Naive thymus-derived CD8-positive, alpha-beta T cell (primary cell): ENCODE measurements at regions not wholly inside any gene's neighbourhood (a gene's known extent, or its start where the extent isn't known, plus 50 kb on each side); places are given as distances from the start of the nearest gene placed in this dataset.

Source experiments
- ATAC-seq, 2 donors: fragments of 150-1000 bp; cut with Tn5 transposase in 1 of 2; sonication (Bioruptor Pico), chemical (Tn5 transposase) in 1 of 2; 1 replicate in 1 of 2; 2 replicates in 1 of 2; pipeline ENCODE4 v1.10.0; 2021; ENCODE audit warnings: mild to moderate bottlenecking in 2 of 2, moderate library complexity in 2 of 2
- POLR2A ChIA-PET: fragments of 350-600 bp; sonication (Branson Sonifier 250); formaldehyde crosslinking; loops from one replicate; lab custom pipeline; 2021; ENCODE audit warnings: antibody characterized with exemption; lab: Charles Lee
- DNase-seq, 10 donors: peaks; one replicate each; pipeline versions ENCODE4 v3.0.0 to v3.0.0-alpha.2; 2020 to 2022
- H3K27ac Mint-ChIP-seq, 10 donors: one replicate each; pipeline ENCODE4 v1.8.0; 2020 to 2022; ENCODE audit warnings: mild to moderate bottlenecking in 10 of 10, mixed read lengths in 10 of 10, moderate library complexity in 4 of 10, inconsistent platforms in 1 of 10
- H3K27me3 Mint-ChIP-seq, 5 donors: one replicate each; pipeline ENCODE4 v1.8.0; 2021 to 2022; ENCODE audit warnings: mixed read lengths in 5 of 5
- H3K36me3 Mint-ChIP-seq, 3 donors: one replicate each; pipeline ENCODE4 v1.8.0; 2020 to 2022; ENCODE audit warnings: mixed read lengths in 3 of 3, mild to moderate bottlenecking in 2 of 3, inconsistent platforms in 1 of 3
- H3K4me1 Mint-ChIP-seq, 4 donors: one replicate each; pipeline ENCODE4 v1.8.0; 2021 to 2022; ENCODE audit warnings: mixed read lengths in 4 of 4
- H3K4me3 Mint-ChIP-seq, 10 donors: one replicate each; pipeline ENCODE4 v1.8.0; 2020 to 2022; ENCODE audit warnings: mild to moderate bottlenecking in 10 of 10, mixed read lengths in 10 of 10, moderate library complexity in 6 of 10, inconsistent platforms in 1 of 10
- H3K9me3 Mint-ChIP-seq, 9 donors: one replicate each; pipeline ENCODE4 v1.8.0; 2020 to 2022; ENCODE audit warnings: mixed read lengths in 9 of 9, mild to moderate bottlenecking in 3 of 9, inconsistent platforms in 1 of 9, moderate library complexity in 1 of 9

DNA sequence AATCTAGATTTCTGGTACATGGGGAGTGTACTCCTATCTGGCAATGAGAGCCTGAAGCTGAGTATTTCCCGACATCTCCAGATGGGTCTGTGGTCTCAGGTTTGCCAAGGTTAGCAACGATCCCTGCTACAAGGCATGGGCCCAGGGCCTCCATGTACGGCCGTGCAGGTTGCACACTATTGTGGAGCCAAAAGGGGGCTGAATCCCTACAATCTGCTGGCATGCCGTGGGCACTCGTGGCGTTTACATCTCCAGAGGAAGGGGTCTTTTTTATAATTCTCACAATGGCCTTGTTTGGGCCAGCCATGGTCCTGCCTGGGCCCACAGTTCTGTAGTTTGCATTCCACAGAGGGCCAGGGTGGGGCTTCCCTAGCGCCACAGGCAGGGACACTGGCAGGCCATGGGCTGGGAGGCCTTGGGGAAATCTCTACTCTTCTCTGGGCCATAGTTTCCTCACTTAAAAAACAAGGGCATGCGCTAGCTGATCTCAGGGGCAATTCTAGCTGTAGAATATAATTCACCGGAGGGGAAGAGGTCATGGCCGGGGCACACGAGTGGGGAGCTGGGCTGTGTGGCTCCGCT lies 68.9 kb upstream of the TLE3 start:
- no peak for DNase-seq
- Mint-ChIP-seq H3K27ac (no peak overlapping the region), H3K9me3 (no peaks in the 10 kb centered on the region), H3K4me3 (no peak overlapping the region), H3K27me3 (peaks cover 0 to 4% (median 0%) of the 10 kb centered on the region in 5 donors), H3K4me1 (peaks cover 0 to 4% (median 0%) of the 10 kb centered on the region in 4 donors), H3K36me3 (no peaks in the 10 kb centered on the region)
- ATAC-seq, result no peak
- POLR2A ChIA-PET, result no interaction called here

DNA sequence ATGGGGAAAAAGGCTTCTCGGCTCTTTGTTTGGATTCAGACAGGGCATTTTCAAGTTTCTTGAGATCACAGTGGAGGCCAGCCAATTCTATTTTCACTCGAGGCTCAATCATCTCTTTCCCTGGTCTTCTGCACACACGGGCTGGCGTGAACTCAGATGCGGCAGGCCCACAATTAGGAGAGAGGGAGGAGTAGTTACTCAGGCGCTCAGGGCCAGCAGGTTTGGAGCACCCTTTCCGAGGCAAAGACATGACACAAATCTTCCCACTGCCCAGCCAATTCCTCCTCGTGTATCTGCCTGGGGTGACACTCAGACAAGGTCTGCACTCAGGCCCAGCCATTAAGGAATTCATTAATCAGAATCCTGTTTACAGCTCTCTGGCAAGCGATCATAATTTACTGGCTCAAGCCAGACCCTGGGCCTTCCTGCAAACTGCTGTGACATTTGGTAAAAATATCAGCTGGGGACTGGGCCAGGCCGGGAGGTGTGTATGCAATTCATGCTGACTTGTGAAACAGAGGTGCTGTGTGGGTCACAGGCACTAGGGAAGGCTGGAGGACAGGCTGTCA lies 68.1 kb upstream of the TLE3 start:
- no peaks in the 10 kb centered on the region for H3K9me3 Mint-ChIP-seq

DNA sequence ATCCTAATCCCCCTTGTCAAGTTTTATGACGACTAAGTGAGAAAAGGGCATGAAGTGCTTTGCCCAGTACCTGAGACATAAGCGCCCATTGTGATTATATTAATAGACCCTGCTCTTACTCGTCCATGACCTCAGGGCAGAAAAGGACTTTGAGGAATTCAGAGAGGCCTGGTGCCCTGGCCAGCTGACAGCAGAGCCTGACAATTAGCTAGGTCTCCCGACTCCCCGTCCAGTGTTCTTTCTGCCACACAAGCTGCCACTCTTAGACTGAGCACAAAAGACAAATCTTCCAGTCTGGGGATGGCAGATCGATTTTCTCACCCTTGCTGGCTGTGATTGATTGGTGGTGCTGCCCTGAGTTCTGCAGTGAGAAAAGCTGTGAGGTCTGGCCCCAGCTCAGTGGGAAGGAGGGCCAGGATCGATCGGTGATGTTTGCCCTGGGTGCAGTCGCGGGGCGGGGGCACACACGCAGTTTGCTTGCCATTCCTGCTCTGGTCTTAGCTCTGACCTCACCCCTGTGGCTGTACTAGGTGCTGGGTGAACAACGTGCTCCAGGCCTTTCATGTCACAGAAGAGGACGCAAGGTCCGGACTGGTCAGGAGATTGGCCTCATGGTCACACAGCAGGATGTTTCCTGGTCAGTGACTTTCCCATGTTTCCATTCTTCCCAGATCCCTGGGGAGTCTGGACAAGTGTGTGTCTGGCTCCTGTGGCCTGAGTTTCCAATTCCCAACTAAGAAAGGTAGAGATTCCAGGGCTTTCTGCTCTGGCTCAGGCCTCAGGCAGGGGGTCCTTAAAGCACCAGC lies 67.4 kb upstream of the TLE3 start:
- POLR2A ChIA-PET, result no interaction called here
- peaks cover 0 to 2% (median 0%) of the 10 kb centered on the region in 5 donors for H3K27me3 Mint-ChIP-seq
- peak overlapping the region in 1 of 10 donors; percentile 18 for H3K27ac Mint-ChIP-seq
- no peaks in the 10 kb centered on the region for H3K36me3 Mint-ChIP-seq
- ATAC-seq (no peak), DNase-seq (no peak)
- H3K9me3 Mint-ChIP-seq, result no peaks in the 10 kb centered on the region
- no peak overlapping the region for H3K4me3 Mint-ChIP-seq
- H3K4me1 Mint-ChIP-seq, result peaks cover 0 to 2% (median 0%) of the 10 kb centered on the region in 4 donors

More for the DNA sequence above, 68.1 kb upstream of the TLE3 start:
- Mint-ChIP-seq H3K4me3 (no peak overlapping the region), H3K27ac (peak overlapping the region in 1 of 10 donors; percentile 45), H3K36me3 (no peaks in the 10 kb centered on the region), H3K27me3 (peaks cover 0 to 4% (median 0%) of the 10 kb centered on the region in 5 donors), H3K4me1 (peaks cover 0 to 4% (median 0%) of the 10 kb centered on the region in 4 donors)
- POLR2A ChIA-PET, result no interaction called here
- ATAC-seq (no peak), DNase-seq (no peak)

DNA sequence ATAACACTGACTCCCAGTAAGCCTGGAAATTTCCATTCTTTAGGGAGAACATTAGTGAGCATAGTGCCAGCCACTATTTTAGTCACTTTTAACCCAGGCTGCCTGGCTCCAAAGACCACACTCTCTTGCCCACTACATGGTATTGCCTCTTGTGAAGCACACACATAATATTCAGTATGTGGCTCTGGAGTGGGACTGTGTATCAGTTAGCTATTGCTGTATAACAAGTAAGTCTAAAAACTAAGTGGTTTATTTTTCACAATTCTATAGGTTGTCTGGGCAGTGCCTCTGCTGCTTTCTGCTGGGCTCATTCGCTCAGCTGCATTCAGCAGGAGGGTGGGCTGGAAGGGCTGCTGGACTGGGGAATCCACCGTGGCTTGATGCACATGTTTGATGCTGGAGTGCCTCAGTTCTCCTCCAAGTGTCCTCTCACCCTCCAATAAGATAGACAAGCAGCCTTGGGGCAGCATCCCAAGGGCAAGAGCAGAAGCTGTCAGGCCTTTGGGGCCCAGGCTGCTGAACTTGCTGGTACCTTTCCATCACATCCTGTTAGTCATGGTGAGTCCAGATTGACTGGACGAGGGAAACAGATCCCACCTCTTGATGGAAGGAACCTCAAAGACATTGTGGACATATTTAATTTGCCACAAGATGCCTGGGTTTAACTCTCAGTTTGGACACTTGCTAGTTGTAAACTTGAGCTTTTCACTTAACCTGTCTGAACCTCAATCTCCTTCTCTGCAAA lies 66.6 kb upstream of the TLE3 start:
- Mint-ChIP-seq H3K27ac (no peak overlapping the region), H3K4me3 (no peak overlapping the region), H3K9me3 (no peaks in the 10 kb centered on the region), H3K27me3 (peaks cover 0 to 8% (median 7%) of the 10 kb centered on the region in 5 donors), H3K36me3 (no peaks in the 10 kb centered on the region), H3K4me1 (peaks cover 0 to 7% (median 0%) of the 10 kb centered on the region in 4 donors)
- no peak for DNase-seq
- ATAC-seq, result no peak
- POLR2A ChIA-PET, result no interaction called here

DNA sequence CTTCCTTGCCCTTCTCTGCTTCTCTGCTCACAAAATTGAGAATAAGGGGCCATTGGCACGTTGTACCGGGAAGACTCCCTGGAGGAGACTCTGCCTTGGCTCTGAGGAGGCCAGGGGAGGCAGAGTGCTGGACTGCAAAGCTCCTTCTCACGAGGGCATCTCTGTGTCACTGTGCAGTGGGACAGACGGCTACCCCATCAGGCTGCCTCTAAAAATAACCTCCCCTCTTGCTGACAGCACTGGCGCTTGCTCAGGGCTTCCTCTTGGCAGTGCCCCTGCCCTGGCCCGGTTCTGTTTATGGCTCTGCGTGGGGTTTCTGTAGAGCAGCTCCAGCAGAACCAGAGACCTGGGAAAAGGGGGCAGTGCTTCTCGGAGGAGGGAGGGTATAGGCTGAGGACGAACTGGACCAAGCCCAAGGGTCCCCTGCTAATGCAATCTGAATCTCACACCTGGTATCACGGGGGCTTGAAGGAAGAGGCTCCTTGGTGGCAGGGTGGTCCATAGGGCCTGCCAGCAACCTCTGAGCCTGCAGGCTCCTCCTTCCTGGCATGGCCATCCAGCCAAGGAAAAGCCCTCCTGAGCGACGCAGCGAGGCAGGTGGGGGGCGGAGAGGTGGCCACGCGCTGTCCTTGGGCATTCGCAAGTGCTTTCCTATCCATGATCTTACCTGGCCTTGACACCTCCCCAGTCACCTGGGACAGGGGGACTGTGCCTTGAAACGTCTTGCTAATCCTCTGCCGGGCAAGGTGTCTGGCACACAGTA lies 63.3 kb upstream of the TLE3 start:
- H3K4me1 Mint-ChIP-seq, result peaks cover 0 to 7% (median 0%) of the 10 kb centered on the region in 4 donors
- no peaks in the 10 kb centered on the region for H3K9me3 Mint-ChIP-seq
- POLR2A ChIA-PET, result no interaction called here

DNA sequence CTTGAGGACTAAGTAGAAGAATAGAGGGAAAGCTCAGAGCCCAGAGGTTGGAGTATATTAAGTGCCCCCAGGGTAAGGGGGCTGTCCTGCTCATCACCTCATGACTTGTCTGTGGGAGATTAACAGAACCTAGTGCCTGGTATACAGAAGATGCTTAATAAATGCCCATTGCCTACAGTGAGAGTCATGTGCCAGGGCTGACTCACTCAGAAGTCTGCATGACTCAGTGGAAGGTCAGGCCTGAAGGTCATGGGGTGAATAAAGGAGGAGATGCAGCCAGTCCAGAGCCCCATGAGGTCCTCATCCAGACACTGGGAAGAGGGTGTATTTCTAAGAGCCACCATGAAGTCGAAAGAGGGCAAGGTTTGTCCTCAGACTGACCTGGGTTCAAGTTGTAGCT lies 62.5 kb upstream of the TLE3 start:
- H3K4me3 Mint-ChIP-seq, result no peak overlapping the region
- POLR2A ChIA-PET, result no interaction called here
- ATAC-seq (no peak), DNase-seq (no peak)
- no peak overlapping the region for H3K27ac Mint-ChIP-seq
- H3K36me3 Mint-ChIP-seq, result no peaks in the 10 kb centered on the region
- H3K9me3 Mint-ChIP-seq, result no peaks in the 10 kb centered on the region
- peaks cover 2 to 19% (median 15%) of the 10 kb centered on the region in 5 donors for H3K27me3 Mint-ChIP-seq
- H3K4me1 Mint-ChIP-seq, result peaks cover 0 to 7% (median 0%) of the 10 kb centered on the region in 4 donors

More for the DNA sequence above, 63.3 kb upstream of the TLE3 start:
- no peaks in the 10 kb centered on the region for H3K36me3 Mint-ChIP-seq
- no peak overlapping the region for H3K27ac Mint-ChIP-seq
- DNase-seq (no peak), ATAC-seq (no peak)
- H3K4me3 Mint-ChIP-seq, result no peak overlapping the region
- peaks cover 2 to 19% (median 15%) of the 10 kb centered on the region in 5 donors for H3K27me3 Mint-ChIP-seq

DNA sequence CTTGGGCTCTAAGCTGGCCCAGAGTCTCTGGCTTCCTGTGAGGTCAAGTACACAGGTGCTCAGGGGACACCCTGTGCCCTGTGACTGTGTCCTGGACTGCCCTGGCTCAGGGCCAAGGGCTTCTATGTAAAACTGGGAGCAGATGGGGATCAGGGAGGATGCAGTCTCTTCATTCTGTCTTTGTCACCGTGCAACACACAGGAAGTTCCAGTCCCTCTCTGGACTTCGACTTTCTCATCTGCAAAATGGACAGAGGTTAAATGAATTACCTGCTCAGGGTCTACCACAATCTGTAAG lies 61.9 kb upstream of the TLE3 start:
- Mint-ChIP-seq H3K36me3 (no peaks in the 10 kb centered on the region), H3K27ac (no peak overlapping the region), H3K4me1 (peaks cover 0 to 7% (median 0%) of the 10 kb centered on the region in 4 donors), H3K9me3 (no peaks in the 10 kb centered on the region), H3K4me3 (no peak overlapping the region), H3K27me3 (peaks cover 2 to 22% (median 19%) of the 10 kb centered on the region in 5 donors)
- ATAC-seq (no peak), DNase-seq (no peak)
- POLR2A ChIA-PET, result no interaction called here

DNA sequence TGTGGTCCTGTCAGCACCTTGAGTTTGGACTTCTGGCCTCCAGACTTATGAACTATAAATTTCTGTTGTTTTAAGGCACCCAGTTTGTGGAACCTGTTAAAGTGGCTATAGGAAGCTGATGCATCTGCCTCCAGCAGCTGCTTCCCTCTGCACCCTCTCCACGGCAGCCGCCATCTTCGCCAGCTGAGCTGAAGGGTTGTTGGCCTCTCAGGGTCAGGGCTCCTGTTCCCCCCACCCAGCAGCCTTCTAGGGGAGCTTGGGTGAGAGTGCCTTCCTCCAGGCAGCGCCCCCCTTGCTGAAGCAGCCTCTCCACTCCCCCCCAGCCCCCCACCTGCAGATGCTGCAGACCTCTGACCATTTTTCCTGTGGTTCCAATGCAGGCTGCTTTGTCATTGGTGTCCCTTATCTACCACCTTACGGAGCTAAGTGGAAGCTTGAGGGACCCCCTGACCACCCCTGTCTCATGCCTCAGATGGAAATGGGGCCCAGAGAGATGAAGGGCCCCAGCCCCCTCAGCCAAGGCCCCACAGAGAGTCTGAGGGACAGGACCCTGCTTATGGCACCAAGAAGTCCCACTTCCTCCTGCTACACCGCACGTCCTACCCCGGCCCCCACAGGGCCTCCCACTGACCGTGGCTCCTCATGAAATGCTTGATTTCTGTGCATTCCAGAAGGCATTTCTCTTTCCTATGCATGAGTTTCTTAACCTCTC lies 61.4 kb upstream of the TLE3 start:
- DNase-seq (no peak), ATAC-seq (no peak)
- no peak overlapping the region for H3K4me3 Mint-ChIP-seq
- peaks cover 0 to 7% (median 0%) of the 10 kb centered on the region in 4 donors for H3K4me1 Mint-ChIP-seq
- H3K9me3 Mint-ChIP-seq, result no peaks in the 10 kb centered on the region
- POLR2A ChIA-PET, result no interaction called here
- H3K27ac Mint-ChIP-seq, result no peak overlapping the region
- peaks cover 2 to 22% (median 19%) of the 10 kb centered on the region in 5 donors for H3K27me3 Mint-ChIP-seq
- H3K36me3 Mint-ChIP-seq, result no peaks in the 10 kb centered on the region

DNA sequence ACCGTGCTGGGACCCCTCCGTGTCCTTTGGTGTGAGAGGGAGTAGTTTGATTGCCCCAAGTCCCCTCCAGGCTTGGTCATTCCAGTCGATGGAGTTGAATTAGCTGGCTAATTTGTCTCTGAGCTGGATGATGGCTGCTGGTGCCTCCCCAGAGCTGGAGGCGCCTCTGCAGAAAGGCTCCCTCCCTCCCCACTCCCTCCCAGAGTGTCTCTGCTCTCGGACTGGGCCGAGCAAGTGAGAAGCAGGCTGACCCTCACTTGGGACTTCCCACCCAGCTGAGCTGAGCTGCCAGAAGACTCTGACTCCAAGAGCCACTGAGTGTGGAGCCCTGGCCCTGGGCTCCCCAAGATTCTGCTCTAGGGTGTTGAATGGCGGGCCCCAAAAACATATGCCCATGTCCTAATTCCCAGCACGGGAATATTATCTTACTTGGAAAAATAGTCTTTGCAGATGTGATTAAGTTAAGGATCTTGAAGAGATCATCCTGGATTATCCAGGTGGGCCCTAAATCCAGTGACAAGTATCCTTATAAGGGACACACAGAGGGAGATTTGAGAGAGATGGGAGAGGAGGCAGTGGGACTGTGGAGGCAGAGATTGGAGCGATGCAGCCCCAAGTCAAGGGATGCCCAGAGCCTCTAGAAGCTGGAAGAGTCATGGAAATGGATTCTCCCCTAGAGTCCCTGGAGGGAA lies 60.7 kb upstream of the TLE3 start:
- Mint-ChIP-seq H3K27ac (no peak overlapping the region), H3K36me3 (no peaks in the 10 kb centered on the region), H3K27me3 (peaks cover 2 to 22% (median 19%) of the 10 kb centered on the region in 5 donors), H3K4me3 (no peak overlapping the region), H3K9me3 (no peaks in the 10 kb centered on the region), H3K4me1 (peaks cover 0 to 7% (median 0%) of the 10 kb centered on the region in 4 donors)
- no peak for DNase-seq
- POLR2A ChIA-PET, result no interaction called here
- no peak for ATAC-seq

DNA sequence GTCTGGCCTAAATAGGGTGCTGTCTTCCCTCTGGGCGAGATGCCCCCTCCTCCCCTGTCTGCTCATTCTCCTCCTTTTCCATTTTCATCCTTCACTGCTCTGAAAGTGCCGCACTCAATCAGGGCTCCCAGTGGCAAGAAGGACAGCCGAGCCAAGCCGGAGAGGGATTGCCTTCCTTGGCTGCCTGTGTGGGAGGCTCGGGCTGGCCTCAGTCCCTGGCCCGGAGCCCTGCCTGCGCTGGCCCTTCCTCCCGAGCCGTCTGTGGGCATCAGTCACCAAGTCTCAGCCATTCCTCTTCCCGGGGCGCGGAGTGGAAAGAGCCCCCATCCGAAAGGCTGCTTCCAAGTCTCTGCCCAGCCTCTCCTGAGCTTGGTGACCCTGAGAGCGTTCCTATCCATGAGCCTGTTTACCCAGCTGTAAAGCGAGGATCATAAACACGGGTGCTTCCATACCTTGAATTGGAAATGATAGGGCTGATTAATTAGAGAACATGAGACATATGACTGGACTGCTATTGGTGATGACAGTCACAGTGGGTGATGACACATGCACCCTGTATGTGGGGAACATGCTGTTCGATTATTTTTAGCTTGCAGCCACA lies 59.1 kb upstream of the TLE3 start:
- Mint-ChIP-seq H3K27ac (no peak overlapping the region), H3K4me1 (peaks cover 0 to 5% (median 3%) of the 10 kb centered on the region in 4 donors)

DNA sequence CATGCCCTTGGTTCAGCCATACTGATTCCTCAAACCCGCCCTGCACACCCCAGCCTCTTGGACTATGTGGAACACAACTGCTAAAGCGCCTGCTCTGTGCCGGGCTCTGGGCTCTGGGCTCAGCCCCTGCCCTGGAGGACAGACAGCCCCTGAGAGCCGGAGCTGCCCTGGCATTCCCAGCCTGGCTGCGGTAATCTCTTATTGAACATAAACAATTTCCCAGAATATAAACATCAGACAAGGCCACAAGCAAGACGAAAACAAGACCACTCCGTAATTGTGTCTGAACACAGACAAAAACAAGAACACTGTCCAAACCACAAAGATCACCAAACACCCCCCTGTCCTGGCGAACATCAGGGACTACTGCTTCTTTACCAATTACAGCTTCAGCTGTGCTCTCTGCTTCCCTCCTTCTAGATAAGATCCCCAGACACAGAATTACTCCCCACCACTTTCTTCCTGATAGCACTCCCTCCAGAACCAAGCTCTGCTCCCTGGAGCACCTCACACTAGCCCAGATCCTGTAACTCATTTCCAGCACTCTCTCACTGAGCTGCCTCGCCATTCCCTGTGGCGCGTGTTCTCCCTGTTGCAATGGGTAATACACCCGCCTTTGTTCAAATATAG lies 57.1 kb upstream of the TLE3 start:
- H3K9me3 Mint-ChIP-seq, result no peaks in the 10 kb centered on the region
- peaks cover 2 to 19% (median 17%) of the 10 kb centered on the region in 5 donors for H3K27me3 Mint-ChIP-seq
- no peaks in the 10 kb centered on the region for H3K36me3 Mint-ChIP-seq
- peaks cover 0 to 8% (median 2%) of the 10 kb centered on the region in 4 donors for H3K4me1 Mint-ChIP-seq
- DNase-seq (no peak), ATAC-seq (no peak)
- H3K27ac Mint-ChIP-seq, result no peak overlapping the region
- no peak overlapping the region for H3K4me3 Mint-ChIP-seq
- POLR2A ChIA-PET, result no interaction called here

More for the DNA sequence above, 59.1 kb upstream of the TLE3 start:
- DNase-seq, result no peak
- H3K4me3 Mint-ChIP-seq, result no peak overlapping the region
- H3K27me3 Mint-ChIP-seq, result peaks cover 2 to 22% (median 19%) of the 10 kb centered on the region in 5 donors
- no peaks in the 10 kb centered on the region for H3K36me3 Mint-ChIP-seq
- POLR2A ChIA-PET, result no interaction called here
- ATAC-seq, result no peak
- no peaks in the 10 kb centered on the region for H3K9me3 Mint-ChIP-seq
